ENCODE measurements at regions not wholly inside any gene's neighbourhood (a gene's known extent, or its start where the extent isn't known, plus 50 kb on each side); places are given as distances from the start of the nearest gene placed in this dataset.

GRCh38 chr12:124479680-124480468 lies 87.5 kb downstream of the NCOR2 start:
- TF ChIP-seq USF2 (IDR thresholded peaks at IDR 0.05; ENCODE audit: borderline replicate concordance, low read depth, low read length) (no peak), CHD2 (IDR thresholded peaks at IDR 0.05; ENCODE audit: borderline replicate concordance, low read depth, low read length) (no peak), RBBP5 (conservative IDR thresholded peaks at IDR 0.05) (no peak), IRF3 (IDR thresholded peaks at IDR 0.05) (no peak), CTCF (IDR thresholded peaks at IDR 0.05 in 2 of 3, conservative IDR thresholded peaks at IDR 0.05 in 1 of 3; ENCODE audit: control insufficient read depth in 2 of 3, extremely low read depth in 1 of 3, insufficient read depth in 1 of 3, low read depth in 3 of 3, low read length in 3 of 3) (no peak), SREBF2 (IDR thresholded peaks at IDR 0.05; ENCODE audit: low read length) (no peak)

Data from GM12878 (cell line).